ENCODE measurements at regions not wholly inside any gene's neighbourhood (a gene's known extent, or its start where the extent isn't known, plus 50 kb on each side); places are given as distances from the start of the nearest gene placed in this dataset.
A peak's percentile ranks its signal among the peaks of the same experiment; 100 is the strongest.

DNA sequence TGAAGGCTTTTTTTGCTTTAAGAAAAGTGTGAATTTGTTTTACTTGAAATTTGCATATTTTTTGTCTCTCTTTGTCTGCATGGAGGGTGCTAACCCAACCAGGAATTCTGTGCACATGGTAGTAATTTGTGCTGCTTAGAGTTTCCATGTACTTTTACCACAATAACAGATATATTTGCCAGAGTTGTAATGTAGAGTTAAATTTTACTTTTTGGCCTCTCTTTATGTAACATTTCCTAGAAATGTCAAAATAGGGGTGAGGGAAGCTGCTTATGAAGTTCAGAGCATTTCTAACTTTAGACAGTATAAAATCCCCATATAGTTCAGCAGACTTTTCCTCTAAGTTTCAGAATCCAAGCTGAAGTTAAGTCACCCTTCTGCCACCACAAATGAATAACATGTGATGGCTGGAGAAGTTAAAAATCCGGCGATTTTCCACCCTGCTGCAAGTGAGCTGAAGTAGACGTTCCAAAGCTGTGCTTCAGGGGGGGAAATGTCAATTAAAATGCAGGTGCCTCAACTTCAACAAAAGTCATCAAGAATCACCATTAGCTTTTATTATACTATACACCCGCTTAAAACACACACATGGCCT is 385.7 kb upstream of the NR2F2 start:
- peak in 1 of 2 experiments; percentile 6 for DNase-seq (ENCODE audit: low read depth in 2 of 2)

DNA sequence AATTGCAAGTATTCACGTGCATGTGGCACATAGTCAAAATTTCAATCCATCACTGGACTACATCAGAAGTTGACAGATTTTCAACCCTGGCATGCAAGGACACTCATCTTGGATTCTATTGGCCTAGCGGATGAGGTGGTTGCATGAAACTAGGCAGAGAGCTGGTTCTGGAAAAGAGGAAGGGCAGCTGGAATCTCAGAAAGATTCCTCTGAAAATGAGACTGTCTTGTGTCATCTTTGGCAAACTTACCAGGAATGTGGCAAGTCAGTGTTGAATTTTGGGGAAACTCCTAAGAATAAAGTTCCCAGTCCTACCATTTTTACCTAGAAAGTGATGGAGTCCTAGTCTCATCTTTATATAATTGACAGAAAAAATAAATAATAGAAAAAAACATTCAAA is 384.3 kb upstream of the NR2F2 start:
- DNase-seq (ENCODE audit: low read depth in 2 of 2) = no peak

GRCh38 chr15:95946926-95947325 is 383.6 kb upstream of the NR2F2 start:
- DNase-seq (ENCODE audit: low read depth in 2 of 2) = no peak

DNA sequence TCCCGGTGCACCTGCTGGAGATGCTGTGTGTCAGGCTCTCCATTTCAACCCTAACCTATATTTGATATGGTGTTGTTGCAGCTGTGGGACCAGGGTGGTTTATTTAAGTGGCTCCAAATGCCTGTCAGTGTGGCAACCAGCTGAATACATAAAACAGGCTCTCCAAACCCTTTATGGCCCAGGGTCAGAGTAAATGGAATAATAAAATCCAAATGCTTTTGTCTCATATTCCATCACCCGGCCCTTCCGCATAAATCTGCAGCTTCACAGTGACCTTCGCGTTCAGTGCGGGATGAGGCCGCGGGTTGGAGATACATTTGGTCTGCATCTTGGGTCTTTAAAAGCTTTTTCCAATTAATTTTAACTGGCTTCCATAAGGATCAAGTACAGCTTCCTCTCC is 382.1 kb upstream of the NR2F2 start:
- DNase-seq (ENCODE audit: low read depth in 2 of 2) = no peak

- no peak for DNase-seq (ENCODE audit: low read depth in 2 of 2)
These were observed 377.5 kb upstream of the NR2F2 start for GRCh38 chr15:95953032-95953431.

- DNase-seq (ENCODE audit: low read depth in 2 of 2) = no peak
These were observed 372.6 kb upstream of the NR2F2 start for GRCh38 chr15:95957861-95958260.

DNA sequence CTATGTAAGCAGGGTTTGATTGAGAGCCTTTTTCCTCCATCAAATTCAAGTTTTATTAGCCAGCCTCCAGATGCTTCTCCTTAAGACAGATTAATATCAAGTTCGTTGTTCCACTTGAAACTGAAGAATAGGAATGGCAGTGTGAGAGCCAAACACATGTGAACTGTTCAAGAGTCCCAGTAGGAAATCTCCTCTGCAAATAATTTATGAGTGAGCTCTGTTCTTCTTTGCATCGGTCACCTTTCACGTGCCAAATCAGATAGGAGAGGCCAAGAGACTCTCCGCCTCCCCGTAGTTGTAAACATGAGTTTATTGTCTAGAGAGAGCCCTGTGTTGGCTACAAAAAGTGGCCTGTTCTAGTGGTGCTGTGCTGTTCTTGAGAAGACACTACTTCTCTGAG is 372.1 kb upstream of the NR2F2 start:
- no peak for DNase-seq (ENCODE audit: low read depth in 2 of 2)

DNA sequence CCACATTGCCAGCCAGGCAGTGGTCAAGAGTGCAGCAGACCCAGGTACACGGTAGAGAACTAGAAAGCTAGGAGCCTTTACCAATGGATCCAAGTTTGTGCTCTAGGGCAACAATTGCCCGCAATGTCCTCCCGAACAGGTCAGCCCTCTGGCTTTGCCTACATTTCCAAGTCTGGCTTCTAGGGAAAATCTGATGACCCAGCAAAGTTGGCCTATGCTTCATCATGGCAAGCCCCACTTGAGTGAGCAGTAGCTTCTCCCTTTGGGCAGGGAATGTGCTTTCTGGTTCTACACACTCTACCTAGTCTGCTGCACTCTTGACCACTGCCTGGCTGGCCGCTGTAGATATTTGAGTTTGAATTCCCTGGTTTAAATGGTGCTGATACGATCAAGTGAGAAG is 361.6 kb upstream of the NR2F2 start:
- DNase-seq (ENCODE audit: low read depth in 2 of 2) = no peak

DNA sequence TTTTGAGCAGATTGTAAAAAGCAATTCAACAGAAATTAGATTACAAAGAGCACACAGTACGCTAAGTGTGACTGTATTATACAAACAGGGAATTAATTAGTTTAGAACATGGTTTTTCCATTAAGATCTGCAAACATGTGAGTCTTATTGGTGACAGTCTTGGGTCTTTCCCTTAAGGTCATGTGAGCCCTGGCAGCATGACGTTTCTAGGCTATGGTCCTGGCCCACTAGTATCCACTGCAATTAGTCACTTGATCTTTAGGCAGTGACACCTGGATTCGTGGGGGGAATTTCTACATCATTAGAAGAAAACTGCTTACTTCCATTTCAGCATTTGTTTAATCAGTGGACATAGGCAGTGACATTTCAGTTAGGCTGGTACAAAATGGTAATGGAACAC is 360.2 kb upstream of the NR2F2 start:
- no peak for DNase-seq (ENCODE audit: low read depth in 2 of 2)

DNA sequence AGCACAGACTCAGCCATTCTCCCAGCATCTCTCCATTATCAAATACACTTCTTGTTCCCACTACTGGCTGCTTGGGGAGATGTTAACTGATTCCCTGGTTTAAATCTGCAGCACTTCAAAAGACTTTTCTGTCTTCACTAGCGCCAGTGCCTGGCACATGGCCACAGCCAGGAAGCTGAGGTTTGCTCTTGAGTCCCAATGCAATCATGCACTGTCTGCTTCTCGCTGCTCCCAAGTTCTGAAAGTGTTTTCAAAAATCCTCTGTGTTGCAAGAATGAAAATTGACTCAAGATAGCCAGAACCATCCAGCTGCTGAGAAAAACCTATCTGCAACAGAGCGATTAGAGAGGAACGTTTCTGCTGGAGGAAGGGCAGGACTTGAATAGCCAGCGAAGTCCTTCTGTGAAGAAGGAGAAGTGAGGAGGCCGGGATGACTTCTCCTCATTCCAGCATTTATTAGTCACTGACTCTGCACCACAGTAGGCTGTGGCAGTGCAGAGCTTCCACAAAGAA is 358.4 kb upstream of the NR2F2 start:
- peak; percentile 65 to 67 for DNase-seq (ENCODE audit: low read depth in 2 of 2)

GRCh38 chr15:95972812-95973211 is 357.7 kb upstream of the NR2F2 start:
- DNase-seq (ENCODE audit: low read depth in 2 of 2) = no peak

DNA sequence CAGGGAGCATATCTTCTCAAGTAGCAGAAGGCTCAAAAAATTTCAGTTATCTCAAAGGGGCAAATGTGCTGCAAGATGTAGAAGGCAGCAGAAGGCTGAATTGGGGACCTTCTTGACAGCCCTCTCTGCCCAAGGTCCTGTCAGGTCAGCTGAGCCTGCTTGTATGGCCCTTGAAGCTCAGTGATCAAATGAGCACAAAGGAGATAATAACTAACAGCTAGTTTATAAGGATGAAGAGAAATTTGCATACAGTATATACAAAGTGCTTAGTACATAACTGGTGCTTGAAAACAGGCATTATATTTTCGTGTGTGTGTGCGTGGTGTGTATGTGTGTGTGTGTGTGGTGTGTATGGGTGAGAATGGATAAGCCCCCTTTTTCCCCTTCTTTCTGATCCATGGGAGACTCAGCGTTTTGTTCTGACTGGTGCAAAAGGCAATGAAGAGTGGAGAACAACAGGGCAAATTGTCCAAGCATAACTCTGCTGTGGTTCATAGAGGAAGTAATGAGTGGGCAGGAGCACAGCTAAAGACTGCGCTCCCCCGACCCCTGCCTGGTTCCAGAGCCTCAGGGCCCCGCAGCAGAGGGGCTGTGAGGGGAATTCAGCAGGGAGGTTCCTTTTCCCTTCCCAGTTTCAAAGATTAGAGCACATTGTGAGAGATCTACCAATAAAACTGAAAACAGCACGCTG is 356.8 kb upstream of the NR2F2 start:
- DNase-seq (ENCODE audit: low read depth in 2 of 2) = no peak

GRCh38 chr15:95975212-95975611 is 355.3 kb upstream of the NR2F2 start:
- no peak for DNase-seq (ENCODE audit: low read depth in 2 of 2)

GRCh38 chr15:95979286-95979685 is 351.2 kb upstream of the NR2F2 start:
- DNase-seq (ENCODE audit: low read depth in 2 of 2) = no peak

GRCh38 chr15:95981209-95981608 is 349.3 kb upstream of the NR2F2 start:
- DNase-seq (ENCODE audit: low read depth in 2 of 2) = no peak

GRCh38 chr15:95987299-95987698 is 343.2 kb upstream of the NR2F2 start:
- no peak for DNase-seq (ENCODE audit: low read depth in 2 of 2)

GRCh38 chr15:95987886-95988573 is 342.5 kb upstream of the NR2F2 start:
- no peak for DNase-seq (ENCODE audit: low read depth in 2 of 2)

DNA sequence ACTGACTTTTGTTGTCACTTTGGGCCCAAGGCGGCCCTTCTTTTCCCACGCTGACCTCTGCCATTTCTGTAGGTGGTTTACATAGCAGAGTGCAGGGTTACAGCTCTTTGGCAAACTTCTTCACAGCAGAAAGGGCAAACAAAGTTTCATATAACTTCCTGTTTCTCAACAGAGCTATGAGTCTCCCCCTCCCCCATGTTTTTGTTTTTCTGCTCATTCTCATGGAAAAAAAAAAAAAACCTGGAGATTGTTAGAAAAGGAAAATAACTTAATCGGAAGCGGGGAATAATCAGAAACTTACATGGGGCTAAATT is 342.0 kb upstream of the NR2F2 start:
- DNase-seq (ENCODE audit: low read depth in 2 of 2) = no peak

- no peak for DNase-seq (ENCODE audit: low read depth in 2 of 2)
These were observed 341.1 kb upstream of the NR2F2 start for GRCh38 chr15:95989392-95989791.

DNA sequence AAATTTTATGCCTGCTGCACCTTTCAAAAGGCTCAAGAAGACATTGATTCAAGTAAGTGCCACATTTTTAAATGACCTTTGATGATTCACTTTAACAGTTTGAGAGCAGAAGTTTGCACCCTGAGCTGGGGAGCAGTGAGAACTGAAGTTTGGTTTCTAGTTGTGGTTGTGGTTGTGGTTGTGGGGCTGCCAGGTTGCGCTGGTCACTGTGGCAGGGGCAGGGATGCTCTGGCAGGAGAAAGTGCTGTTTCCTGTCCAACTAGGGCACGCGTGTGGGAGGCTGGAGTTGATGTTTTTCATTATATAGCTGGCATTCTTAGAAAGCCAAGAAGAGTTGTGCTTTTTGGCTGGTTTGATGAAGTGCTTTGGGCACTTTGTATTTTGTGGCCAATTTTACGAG is 339.7 kb upstream of the NR2F2 start:
- no peak for DNase-seq (ENCODE audit: low read depth in 2 of 2)

GRCh38 chr15:95994418-95994817 is 336.1 kb upstream of the NR2F2 start:
- DNase-seq (ENCODE audit: low read depth in 2 of 2) = peak; percentile 20 to 34

DNA sequence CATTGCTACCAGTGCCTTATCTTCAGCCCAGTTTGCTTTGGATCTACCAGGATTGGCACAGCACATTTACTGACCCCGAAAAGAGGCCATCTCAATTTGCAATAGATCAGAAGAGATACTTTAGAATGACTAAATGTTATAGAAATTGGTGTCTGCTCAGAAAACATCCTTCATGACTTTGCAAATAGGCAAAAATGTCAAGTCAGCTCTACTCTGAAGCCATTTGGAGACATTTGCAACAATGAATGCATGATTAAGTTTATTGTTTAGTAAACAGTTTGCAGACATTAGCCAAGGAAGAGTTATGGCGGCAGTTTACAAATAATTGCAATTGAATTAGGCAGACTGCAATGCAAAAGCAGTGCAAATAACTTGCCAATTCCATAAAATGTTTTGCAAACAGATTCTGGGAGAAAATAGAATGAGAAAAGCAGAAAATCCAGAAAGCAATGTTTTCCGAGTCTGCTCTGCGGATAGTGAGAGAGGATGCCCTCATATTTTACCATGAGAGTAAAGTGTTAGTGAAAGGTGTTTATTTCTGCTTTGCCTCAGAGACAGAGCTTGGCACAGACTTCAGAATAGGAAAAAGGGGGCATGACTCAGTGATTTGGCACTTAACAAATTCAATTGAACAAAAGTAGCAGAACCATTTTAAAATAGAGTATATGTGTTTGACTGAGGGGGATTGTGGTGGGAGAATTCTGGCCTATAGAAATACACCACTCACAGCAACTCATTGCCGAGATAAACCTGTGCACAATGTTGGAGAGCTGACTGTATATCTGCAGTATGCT is 334.9 kb upstream of the NR2F2 start:
- DNase-seq (ENCODE audit: low read depth in 2 of 2) = no peak
